H1 (cell line): ENCODE measurements at regions not wholly inside any gene's neighbourhood (a gene's known extent, or its start where the extent isn't known, plus 50 kb on each side); places are given as distances from the start of the nearest gene placed in this dataset.

Experiments
- CTCF ChIA-PET: fragments of 300-600 bp; sonication (Branson Sonifier 250); formaldehyde crosslinking; loops from one replicate; lab custom pipeline; 2021; ENCODE audit not compliant: partially characterized antibody; lab: Charles Lee
- POLR2A ChIA-PET: fragments of 300-600 bp; sonication (Branson Sonifier 250); formaldehyde crosslinking; loops from one replicate; lab custom pipeline; 2021; ENCODE audit warnings: inconsistent platforms; ENCODE audit not compliant: partially characterized antibody; lab: Charles Lee
- DNase-seq, 2 experiments: peaks; one replicate each; pipeline versions ENCODE4 v3.0.0 to v3.0.0-alpha.2; 2010 to 2022; ENCODE audit warnings: low spot score in 2 of 2, low read depth in 1 of 2, mixed read lengths in 1 of 2
- FAIRE-seq: peaks from 2 replicates; lab custom pipeline; 2011; peaks lifted over from hg19 to GRCh38; lab: Jason Lieb, UNC
- H2AFZ ChIP-seq: 2 replicates; pipeline ENCODE4 v1.8.1; 2012; ENCODE audit warnings: low read length, inconsistent platforms
- H2AK5ac ChIP-seq: 2 replicates; pipeline ENCODE4 v1.6.1; 2013; ENCODE audit warnings: low read depth, low read length
- H2BK120ac ChIP-seq: replicated peaks from 2 replicates; pipeline ENCODE3; 2013; ENCODE audit warnings: low read depth, low read length, inconsistent platforms
- H2BK12ac ChIP-seq: 2 replicates; pipeline ENCODE4 v1.6.1; 2013; ENCODE audit warnings: low read depth, low read length
- H2BK15ac ChIP-seq: 2 replicates; pipeline ENCODE4 v1.6.1; 2013; ENCODE audit warnings: low read length
- H2BK20ac ChIP-seq: 2 replicates; pipeline ENCODE4 v1.6.1; 2013; ENCODE audit warnings: low read length
- H2BK5ac ChIP-seq: 2 replicates; pipeline ENCODE4 v1.6.1; 2013; ENCODE audit warnings: low read depth, low read length
- H3K14ac ChIP-seq: 2 replicates; pipeline ENCODE4 v1.6.1; 2013; ENCODE audit warnings: inconsistent platforms; ENCODE audit not compliant: insufficient read length
- H3K18ac ChIP-seq: 2 replicates; pipeline ENCODE4 v1.6.1; 2013; ENCODE audit warnings: low read length; ENCODE audit errors: extremely low read depth
- H3K23ac ChIP-seq: 2 replicates; pipeline ENCODE4 v1.6.1; 2013; ENCODE audit warnings: inconsistent platforms; ENCODE audit not compliant: insufficient read length
- H3K23me2 ChIP-seq: 2 replicates; pipeline ENCODE4 v1.6.1; 2013; ENCODE audit warnings: low read depth, low read length
- H3K27ac ChIP-seq: 2 replicates; pipeline ENCODE4 v1.6.1; 2011; ENCODE audit warnings: low read depth, low read length, inconsistent platforms
- H3K27me3 ChIP-seq, 4 experiments: replicated peaks in 1 of 4; 1 replicate in 1 of 4; 2 replicates in 3 of 4; pipeline versions ENCODE4 v1.6.1 to v1.8.1; 2011 to 2013; ENCODE audit warnings: low read length in 3 of 4, mild to moderate bottlenecking in 3 of 4, inconsistent platforms in 2 of 4, mixed read lengths in 2 of 4, moderate library complexity in 1 of 4; ENCODE audit not compliant: control insufficient read depth in 3 of 4, insufficient read depth in 3 of 4; ENCODE audit errors: extremely low read depth in 1 of 4
- H3K36me3 ChIP-seq, 4 experiments: 2 replicates each; pipeline versions ENCODE4 v1.6.1 to v1.8.1; 2011 to 2013; ENCODE audit warnings: mild to moderate bottlenecking in 4 of 4, low read length in 3 of 4, moderate library complexity in 2 of 4, control low read depth in 1 of 4, inconsistent platforms in 1 of 4; ENCODE audit not compliant: insufficient read depth in 4 of 4, control insufficient read depth in 2 of 4
- H3K4ac ChIP-seq: replicated peaks from 2 replicates; pipeline ENCODE3; 2013; ENCODE audit warnings: low read length, low read depth, mixed read lengths, inconsistent platforms; ENCODE audit not compliant: insufficient read length
- H3K4me1 ChIP-seq, 4 experiments: replicated peaks in 1 of 4; 1 replicate in 1 of 4; 2 replicates in 3 of 4; pipeline versions ENCODE4 v1.6.1 to v1.8.1; 2011 to 2013; ENCODE audit warnings: low read length in 3 of 4, inconsistent platforms in 2 of 4, mixed read lengths in 1 of 4; ENCODE audit not compliant: insufficient read depth in 4 of 4, control insufficient read depth in 3 of 4
- H3K4me2 ChIP-seq, 2 experiments: 2 replicates each; pipeline versions ENCODE4 v1.6.1 to v1.8.1; 2011 to 2013; ENCODE audit warnings: low read depth in 2 of 2, low read length in 2 of 2, control low read depth in 1 of 2, inconsistent platforms in 1 of 2, mild to moderate bottlenecking in 1 of 2; ENCODE audit not compliant: insufficient read depth in 1 of 2
- H3K4me3 ChIP-seq, 4 experiments: fragments of 200-600, 300-600 bp in 1 of 4; sonication (generic), shearing (Covaris generic), sonication (Bioruptor Twin) in 1 of 4; 2 replicates each; pipeline versions ENCODE4 v1.5.1 to v1.8.1; 2011 to 2016; ENCODE audit warnings: low read length in 4 of 4, low read depth in 3 of 4, control low read depth in 2 of 4, inconsistent platforms in 2 of 4, mild to moderate bottlenecking in 2 of 4, mixed read lengths in 1 of 4, moderate library complexity in 1 of 4; ENCODE audit not compliant: insufficient read depth in 2 of 4; ENCODE audit errors: extremely low read depth in 1 of 4
- H3K56ac ChIP-seq: replicated peaks from 2 replicates; pipeline ENCODE3; 2013; ENCODE audit warnings: low read depth, mild to moderate bottlenecking, mixed read lengths, low read length, inconsistent platforms; ENCODE audit not compliant: insufficient read length
- H3K79me1 ChIP-seq: 2 replicates; pipeline ENCODE4 v1.6.1; 2013; ENCODE audit warnings: low read depth, low read length, control low read depth
- H3K79me2 ChIP-seq, 2 experiments: 2 replicates each; pipeline versions ENCODE4 v1.6.1 to v1.8.1; 2012 to 2013; ENCODE audit warnings: low read length in 2 of 2, mild to moderate bottlenecking in 2 of 2, inconsistent platforms in 1 of 2; ENCODE audit not compliant: insufficient read depth in 2 of 2, control insufficient read depth in 1 of 2
- H3K9ac ChIP-seq, 4 experiments: replicated peaks in 1 of 4; 1 replicate in 1 of 4; 2 replicates in 3 of 4; pipeline versions ENCODE4 v1.6.1 to v1.8.1; 2011 to 2013; ENCODE audit warnings: low read depth in 3 of 4, low read length in 3 of 4, control low read depth in 2 of 4, mild to moderate bottlenecking in 2 of 4, moderate library complexity in 2 of 4, inconsistent platforms in 1 of 4; ENCODE audit errors: extremely low read depth in 1 of 4
- H3K9me3 ChIP-seq, 2 experiments: 2 replicates each; pipeline versions ENCODE4 v1.6.1 to v1.8.1; 2012 to 2013; ENCODE audit warnings: mild to moderate bottlenecking in 2 of 2, moderate library complexity in 2 of 2, control low read depth in 1 of 2, inconsistent platforms in 1 of 2, low read depth in 1 of 2, low read length in 1 of 2, mixed read lengths in 1 of 2; ENCODE audit not compliant: insufficient read depth in 2 of 2
- H4K20me1 ChIP-seq, 2 experiments: replicated peaks in 1 of 2; 2 replicates each; pipeline versions ENCODE3 to v1.8.1; 2011 to 2013; ENCODE audit warnings: inconsistent platforms in 2 of 2, low read length in 2 of 2, mild to moderate bottlenecking in 1 of 2; ENCODE audit not compliant: insufficient read depth in 2 of 2, control insufficient read depth in 1 of 2
- H4K5ac ChIP-seq: 2 replicates; pipeline ENCODE4 v1.6.1; 2013; ENCODE audit warnings: low read length, low read depth, mixed read lengths, inconsistent platforms; ENCODE audit not compliant: insufficient read length
- H4K8ac ChIP-seq: 2 replicates; pipeline ENCODE4 v1.8.0; 2013; ENCODE audit warnings: mild to moderate bottlenecking, moderate library complexity, low read length, inconsistent platforms; ENCODE audit not compliant: insufficient read depth; ENCODE audit errors: extremely low read depth
- H4K91ac ChIP-seq: replicated peaks from 2 replicates; pipeline ENCODE3; 2013; ENCODE audit warnings: low read length, mixed read lengths, inconsistent platforms; ENCODE audit not compliant: insufficient read length
- CTCF ChIP-seq, 3 experiments: IDR thresholded peaks; 1 replicate in 2 of 3; 2 replicates in 1 of 3; pipeline versions ENCODE4 v1.5.1 to v1.6.1; 2011; ENCODE audit warnings: low read length in 3 of 3, mild to moderate bottlenecking in 3 of 3, inconsistent platforms in 2 of 3, low read depth in 1 of 3, moderate library complexity in 1 of 3; ENCODE audit not compliant: insufficient read depth in 1 of 3; ENCODE audit errors: control extremely low read depth in 1 of 3
- GABPA ChIP-seq: IDR thresholded peaks from 2 replicates; pipeline ENCODE4 v1.6.1; 2011; ENCODE audit warnings: mild to moderate bottlenecking, low read length, moderate library complexity, borderline replicate concordance; ENCODE audit not compliant: insufficient read depth
- RXRA ChIP-seq: IDR thresholded peaks from 2 replicates; pipeline ENCODE4 v1.6.1; 2011; ENCODE audit warnings: low read depth, mild to moderate bottlenecking, low read length, moderate library complexity; ENCODE audit not compliant: insufficient read depth
- SIN3A ChIP-seq, 2 experiments: IDR thresholded peaks in 1 of 2; conservative IDR thresholded peaks in 1 of 2; 2 replicates each; pipeline ENCODE4 v1.6.1; 2011 to 2012; ENCODE audit warnings: low read length in 2 of 2, improper control_type of control experiment in 1 of 2, low read depth in 1 of 2, mild to moderate bottlenecking in 1 of 2
- SRF ChIP-seq: IDR thresholded peaks from 2 replicates; pipeline ENCODE4 v1.6.1; 2011; ENCODE audit warnings: mild to moderate bottlenecking, low read depth, low read length, moderate library complexity
- TCF12 ChIP-seq: IDR thresholded peaks from 2 replicates; pipeline ENCODE4 v1.6.1; 2011; ENCODE audit warnings: low read depth, mild to moderate bottlenecking, low read length
- TEAD4 ChIP-seq: IDR thresholded peaks from 2 replicates; pipeline ENCODE4 v1.6.1; 2012; ENCODE audit warnings: low read depth, low read length, inconsistent platforms, mixed read lengths
- WGBS, 2 experiments: shearing (Covaris generic) in 1 of 2; methylation state at CpG; one replicate each; pipeline versions ENCODE4 v1.1.6 to v1.1.7; 2013 to 2015; ENCODE audit warnings: low lambda C conversion rate in 2 of 2, mixed read lengths in 2 of 2, inconsistent platforms in 1 of 2, low coverage in 1 of 2, missing lambda C conversion rate in 1 of 2; ENCODE audit not compliant: insufficient replicate concordance in 2 of 2, insufficient coverage in 1 of 2, insufficient read length in 1 of 2; ENCODE audit errors: extremely low coverage in 1 of 2, missing lambda C conversion rate in 1 of 2; 5-methylcytosine and 5-hydroxymethylcytosine counted together

- no peak for FAIRE-seq
- POLR2A ChIA-PET: no interaction called here
- Histone ChIP-seq H2BK5ac (no peak overlapping the region), H3K27me3 (no peaks in the 10 kb centered on the region), H3K4me2 (no peak overlapping the region), H3K4me3 (no peak overlapping the region), H3K9ac (0 out of 7 replicates have a peak overlapping the region, but pooled peaks of 1 of the 4 experiments have one; percentile 32), H2BK120ac (no peak overlapping the region), H3K79me1 (no peaks in the 10 kb centered on the region), H4K20me1 (no peaks in the 10 kb centered on the region), H3K4me1 (peaks cover 0 to 3% (median 0%) of the 10 kb centered on the region in 4 experiments; a peak in 2 of 7 replicates), H3K27ac (no peak overlapping the region), H2BK15ac (no peak overlapping the region)
- DNase-seq: no peak
- CTCF ChIA-PET: interaction anchor here (0.5 kb wide), 1 partner anchor 1062 kb away, joined by 3 read pairs; no protein-coding TSS in a partner anchor
- WGBS, 2 experiments: 91% methylated on average over 10 of the region's 10 CpGs; no CpG with 5 or more reads in 1 of the 2 experiments
- TF ChIP-seq CTCF (IDR thresholded peaks at IDR 0.05; ENCODE audit: control extremely low read depth in 1 of 3, insufficient read depth in 1 of 3, low read depth in 1 of 3, low read length in 3 of 3): peak; percentile 2 to 15 (median 5); a peak in 3 of 4 replicates
- TF ChIP-seq RXRA: no peak
- TF ChIP-seq TCF12: no peak
- TF ChIP-seq SRF: no peak
- TF ChIP-seq GABPA: no peak
- TF ChIP-seq TEAD4: no peak
- no peak for TF ChIP-seq SIN3A (conservative IDR thresholded peaks at IDR 0.05 in 1 of 2, IDR thresholded peaks at IDR 0.05 in 1 of 2; ENCODE audit: low read depth in 1 of 2, low read length in 2 of 2)
- TF ChIP-seq, all 59 proteins: peak for 1
- Histone ChIP-seq H3K23ac (no peak overlapping the region), H3K9me3 (peaks cover 0 to 17% of the 10 kb centered on the region in 2 experiments; a peak in 2 of 4 replicates), H4K8ac (no peak overlapping the region; the same call in 1 of the 2 replicates), H3K56ac (no peak overlapping the region), H4K5ac (no peak overlapping the region), H3K79me2 (no peaks in the 10 kb centered on the region), H4K91ac (no peak overlapping the region), H3K18ac (no peak overlapping the region), H2BK12ac (no peak overlapping the region), H3K23me2 (no peaks in the 10 kb centered on the region; the same call in 1 of the 2 replicates), H3K4ac (no peak overlapping the region), H3K36me3 (no peaks in the 10 kb centered on the region), H2AK5ac (no peak overlapping the region), H2BK20ac (0 out of 2 replicates have a peak overlapping the region, but pooled peaks have one; percentile 49), H3K14ac (no peak overlapping the region), H2AFZ (no peak overlapping the region)
These were observed 97.2 kb upstream of the FRG1 start for GRCh38 chr4:189843413-189844009.
